AG04450 (cell line): ENCODE measurements at regions not wholly inside any gene's neighbourhood (a gene's known extent, or its start where the extent isn't known, plus 50 kb on each side); places are given as distances from the start of the nearest gene placed in this dataset.

Experiments
- CTCF ChIA-PET: fragments of 300-600, 350-600 bp; formaldehyde crosslinking; extraction: SDS; loops from one replicate; lab custom pipeline; 2022; ENCODE audit warnings: antibody characterized with exemption, inconsistent platforms; lab: Charles Lee
- POLR2A ChIA-PET: fragments of 350-600 bp; formaldehyde crosslinking; extraction: SDS; loops from one replicate; lab custom pipeline; 2021; ENCODE audit warnings: antibody characterized with exemption, inconsistent platforms; lab: Yijun Ruan, JAX
- DNase-seq: peaks from one replicate; pipeline ENCODE4 v3.0.0-alpha.2; 2011; ENCODE audit warnings: low read depth, low spot score
- H3K27ac ChIP-seq: one replicate; pipeline ENCODE4 v1.5.1; 2012; ENCODE audit warnings: low read depth, low read length, control low read depth
- H3K27me3 ChIP-seq: one replicate; pipeline ENCODE4 v1.6.0; 2012; ENCODE audit warnings: low read length; ENCODE audit not compliant: control insufficient read depth, insufficient read depth
- H3K4me3 ChIP-seq: 2 replicates; pipeline ENCODE4 v1.5.1; 2011; ENCODE audit warnings: mild to moderate bottlenecking, low read depth, low read length, control low read depth
- H3K9me3 ChIP-seq: 2 replicates; pipeline ENCODE4 v1.5.1; 2012; ENCODE audit warnings: low read length; ENCODE audit not compliant: control insufficient read depth, insufficient read depth
- CTCF ChIP-seq: IDR thresholded peaks from 2 replicates; pipeline ENCODE4 v1.5.1; 2011; ENCODE audit warnings: low read depth, low read length, control low read depth, inconsistent platforms

DNA sequence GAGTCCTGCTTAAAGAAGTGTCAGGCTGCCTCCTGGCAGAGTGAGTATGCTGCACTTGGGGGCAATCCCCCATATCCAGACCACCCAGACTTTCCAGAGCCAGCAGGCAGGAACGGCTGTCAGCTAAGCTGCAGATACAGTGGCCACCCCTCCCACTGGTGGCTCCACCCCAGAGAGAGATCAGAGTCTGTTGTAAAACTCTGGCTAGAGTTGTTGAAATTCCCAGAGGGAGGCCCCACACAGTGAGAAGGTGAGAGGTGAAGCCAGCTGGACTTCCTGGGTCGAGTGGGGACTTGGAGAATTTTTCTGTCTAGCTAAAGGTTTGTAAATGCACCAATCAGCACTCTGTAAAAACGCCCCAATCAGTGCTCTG is 533.8 kb upstream of the ACVR2A start:
- Histone ChIP-seq H3K4me3 (no peak overlapping the region), H3K27ac (no peak overlapping the region), H3K27me3 (no peaks in the 10 kb centered on the region), H3K9me3 (no peaks in the 10 kb centered on the region)
- ChIA-PET POLR2A (no interaction called here), CTCF (no interaction called here)
- no peak for DNase-seq
- TF ChIP-seq CTCF: no peak

- no peak for DNase-seq
- TF ChIP-seq CTCF: no peak
- Histone ChIP-seq H3K4me3 (no peak overlapping the region), H3K9me3 (no peaks in the 10 kb centered on the region), H3K27ac (no peak overlapping the region), H3K27me3 (no peaks in the 10 kb centered on the region)
- ChIA-PET POLR2A (no interaction called here), CTCF (no interaction called here)
These were observed 534.3 kb upstream of the ACVR2A start for GRCh38 chr2:147310335-147311057.

DNA sequence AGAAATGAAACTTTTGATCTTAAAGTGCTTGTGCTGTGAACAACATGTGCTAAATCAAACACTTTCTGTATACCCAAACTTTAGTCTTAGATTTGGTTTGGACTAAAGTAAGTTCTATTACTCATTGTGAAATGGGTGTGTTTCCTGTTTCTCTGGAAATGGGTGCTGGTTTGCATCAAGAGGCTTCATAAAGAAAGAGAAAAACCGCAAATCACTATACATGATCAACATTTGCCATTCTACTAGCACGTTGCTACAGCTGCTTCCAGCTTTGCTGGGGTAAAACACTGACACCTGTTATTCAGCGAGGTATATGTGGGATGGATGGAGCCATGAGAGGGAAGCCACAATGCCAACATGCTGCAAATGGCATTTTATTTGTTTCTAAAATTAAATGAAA is 547.0 kb upstream of the ACVR2A start:
- Histone ChIP-seq H3K27ac (no peak overlapping the region), H3K27me3 (no peaks in the 10 kb centered on the region), H3K9me3 (no peaks in the 10 kb centered on the region), H3K4me3 (no peak overlapping the region)
- no peak for TF ChIP-seq CTCF
- CTCF ChIA-PET: no interaction called here
- DNase-seq: no peak
- POLR2A ChIA-PET: no interaction called here

- ChIA-PET POLR2A (no interaction called here), CTCF (no interaction called here)
- TF ChIP-seq CTCF: no peak
These were observed 549.9 kb upstream of the ACVR2A start for GRCh38 chr2:147294825-147295392.

GRCh38 chr2:147293991-147294824 is 550.6 kb upstream of the ACVR2A start:
- POLR2A ChIA-PET: no interaction called here

More at GRCh38 chr2:147294825-147295392, 549.9 kb upstream of the ACVR2A start:
- Histone ChIP-seq H3K4me3 (no peak overlapping the region), H3K9me3 (no peaks in the 10 kb centered on the region), H3K27ac (no peak overlapping the region), H3K27me3 (no peaks in the 10 kb centered on the region)
- DNase-seq: no peak

More at GRCh38 chr2:147293991-147294824, 550.6 kb upstream of the ACVR2A start:
- TF ChIP-seq CTCF: no peak
- H3K9me3 ChIP-seq: no peaks in the 10 kb centered on the region
- H3K4me3 ChIP-seq: no peak overlapping the region
- no peaks in the 10 kb centered on the region for H3K27me3 ChIP-seq
- CTCF ChIA-PET: no interaction called here
- no peak overlapping the region for H3K27ac ChIP-seq
- no peak for DNase-seq
